ENCODE measurements at regions not wholly inside any gene's neighbourhood (a gene's known extent, or its start where the extent isn't known, plus 50 kb on each side); places are given as distances from the start of the nearest gene placed in this dataset.

GRCh38 chr3:30069056-30069455, 537.3 kb upstream of the TGFBR2 start:
- DNase-seq = no peak

GRCh38 chr3:30073040-30073439, 533.4 kb upstream of the TGFBR2 start:
- no peak for DNase-seq

GRCh38 chr3:30073622-30074021, 532.8 kb upstream of the TGFBR2 start:
- no peak for DNase-seq

- DNase-seq = no peak
Measured at GRCh38 chr3:30075514-30075913, 530.9 kb upstream of the TGFBR2 start.

- no peak for DNase-seq
Measured at GRCh38 chr3:30076899-30077298, 529.5 kb upstream of the TGFBR2 start.

GRCh38 chr3:30077746-30078145, 528.7 kb upstream of the TGFBR2 start:
- no peak for DNase-seq

GRCh38 chr3:30078736-30079135, 527.7 kb upstream of the TGFBR2 start:
- no peak for DNase-seq

- no peak for DNase-seq
Measured at GRCh38 chr3:30081904-30082303, 524.5 kb upstream of the TGFBR2 start.

GRCh38 chr3:30082652-30083051, 523.7 kb upstream of the TGFBR2 start:
- no peak for DNase-seq

- DNase-seq = no peak
Measured at GRCh38 chr3:30083315-30083714, 523.1 kb upstream of the TGFBR2 start.

GRCh38 chr3:30084316-30084715, 522.1 kb upstream of the TGFBR2 start:
- DNase-seq = no peak

GRCh38 chr3:30084971-30085403, 521.4 kb upstream of the TGFBR2 start:
- DNase-seq = no peak

GRCh38 chr3:30085486-30085885, 520.9 kb upstream of the TGFBR2 start:
- no peak for DNase-seq

GRCh38 chr3:30091686-30092085, 514.7 kb upstream of the TGFBR2 start:
- no peak for DNase-seq

GRCh38 chr3:30097022-30097650, 509.3 kb upstream of the TGFBR2 start:
- DNase-seq = no peak

- no peak for DNase-seq
Measured at GRCh38 chr3:30098243-30098642, 508.2 kb upstream of the TGFBR2 start.

GRCh38 chr3:30098653-30099455, 507.5 kb upstream of the TGFBR2 start:
- no peak for DNase-seq

GRCh38 chr3:30102356-30102755, 504.0 kb upstream of the TGFBR2 start:
- DNase-seq = no peak

GRCh38 chr3:30103186-30103585, 503.2 kb upstream of the TGFBR2 start:
- DNase-seq = no peak

GRCh38 chr3:30107531-30107930, 498.9 kb upstream of the TGFBR2 start:
- DNase-seq = no peak

GRCh38 chr3:30112411-30112810, 494.0 kb upstream of the TGFBR2 start:
- DNase-seq = no peak

GRCh38 chr3:30112902-30113484, 493.4 kb upstream of the TGFBR2 start:
- DNase-seq = no peak

- DNase-seq = no peak
Measured at GRCh38 chr3:30113906-30114305, 492.5 kb upstream of the TGFBR2 start.

GRCh38 chr3:30114918-30115317, 491.5 kb upstream of the TGFBR2 start:
- DNase-seq = no peak
